SH-SY5Y (cell line): ENCODE measurements at regions not wholly inside any gene's neighbourhood (a gene's known extent, or its start where the extent isn't known, plus 50 kb on each side); places are given as distances from the start of the nearest gene placed in this dataset.

ENCODE experiments used
- GATA2 ChIP-seq: IDR thresholded peaks from 2 replicates; pipeline ENCODE4 v1.6.1; 2011; ENCODE audit warnings: mild to moderate bottlenecking, low read depth, low read length
- GATA3 ChIP-seq: IDR thresholded peaks from 2 replicates; pipeline ENCODE4 v1.6.1; 2011; ENCODE audit warnings: low read depth, mild to moderate bottlenecking, low read length, moderate library complexity

- TF ChIP-seq GATA3 (no peak), GATA2 (no peak)
Measured at GRCh38 chr6:111989743-111990142, 64.2 kb upstream of the CCN6 start.

DNA sequence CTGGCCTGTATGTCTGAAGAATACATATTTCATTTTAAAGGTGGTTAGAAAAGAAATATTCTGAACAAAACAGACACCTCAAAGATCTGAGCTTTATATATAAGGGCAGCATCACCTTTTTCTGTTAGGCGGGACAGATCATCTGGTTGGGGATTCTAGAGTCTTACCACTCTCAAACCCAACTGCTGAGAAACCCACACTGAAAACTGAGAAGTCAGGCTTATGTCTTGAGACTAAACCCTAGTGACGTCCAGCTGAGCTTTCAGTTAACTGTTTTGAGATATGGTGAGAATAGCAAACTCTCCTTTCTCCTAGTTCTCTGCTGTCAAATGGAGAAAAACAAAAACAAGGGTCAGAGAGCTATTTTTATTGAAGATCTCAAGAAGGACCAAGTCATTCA is 63.7 kb upstream of the CCN6 start:
- TF ChIP-seq GATA3 (no peak), GATA2 (no peak)

GRCh38 chr6:111992851-111993250 is 61.1 kb upstream of the CCN6 start:
- TF ChIP-seq GATA2: no peak
- no peak for TF ChIP-seq GATA3

- TF ChIP-seq GATA3 (no peak), GATA2 (no peak)
Measured at GRCh38 chr6:111993342-111993741, 60.6 kb upstream of the CCN6 start.

- TF ChIP-seq GATA2 (no peak), GATA3 (no peak)
Measured at GRCh38 chr6:111994791-111995190, 59.1 kb upstream of the CCN6 start.

DNA sequence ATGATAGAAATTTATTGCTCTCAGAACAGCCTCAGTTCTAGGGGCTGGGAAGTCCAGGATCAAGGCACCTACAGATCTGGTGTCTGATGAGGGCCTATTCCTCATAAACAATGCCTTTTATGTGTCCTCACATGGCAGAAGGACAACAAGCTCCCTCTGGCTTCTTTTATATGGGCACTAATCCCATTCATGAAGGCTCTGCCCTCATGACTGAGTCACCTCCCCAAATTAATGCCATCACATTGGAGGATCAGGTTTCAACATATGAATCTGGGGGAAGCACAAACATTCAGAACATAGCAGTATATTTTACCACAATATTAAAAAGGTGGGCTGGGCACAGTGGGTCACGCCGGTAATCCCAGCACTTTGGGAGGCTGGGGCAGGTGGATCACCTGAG is 58.5 kb upstream of the CCN6 start:
- no peak for TF ChIP-seq GATA2
- TF ChIP-seq GATA3: no peak

GRCh38 chr6:111996144-111996865 is 57.6 kb upstream of the CCN6 start:
- no peak for TF ChIP-seq GATA3
- TF ChIP-seq GATA2: no peak

- TF ChIP-seq GATA2 (no peak), GATA3 (no peak)
Measured at GRCh38 chr6:111997078-111997852, 56.6 kb upstream of the CCN6 start.

DNA sequence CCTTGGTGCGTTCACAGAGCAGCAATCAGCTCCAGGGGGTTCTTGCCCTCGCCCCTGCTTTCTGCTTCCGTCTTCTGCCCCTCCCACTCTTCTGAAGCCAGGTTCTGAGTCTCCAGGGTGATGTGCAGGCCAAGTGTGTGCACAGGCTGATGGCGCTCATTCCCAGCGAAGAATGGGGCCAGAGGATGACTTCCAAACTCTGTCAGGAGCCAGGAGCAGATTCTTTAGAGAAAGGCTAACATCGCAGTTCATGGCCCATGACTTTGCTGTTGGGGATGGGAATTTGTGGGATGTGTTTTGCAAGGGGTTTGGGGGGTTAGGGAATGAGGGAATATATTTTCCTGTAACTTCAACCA is 56.1 kb upstream of the CCN6 start:
- TF ChIP-seq GATA3 (no peak), GATA2 (no peak)

GRCh38 chr6:112002307-112002706 is 51.6 kb upstream of the CCN6 start:
- TF ChIP-seq GATA2 (no peak), GATA3 (no peak)
